ENCODE measurements at regions not wholly inside any gene's neighbourhood (a gene's known extent, or its start where the extent isn't known, plus 50 kb on each side); places are given as distances from the start of the nearest gene placed in this dataset.

DNA sequence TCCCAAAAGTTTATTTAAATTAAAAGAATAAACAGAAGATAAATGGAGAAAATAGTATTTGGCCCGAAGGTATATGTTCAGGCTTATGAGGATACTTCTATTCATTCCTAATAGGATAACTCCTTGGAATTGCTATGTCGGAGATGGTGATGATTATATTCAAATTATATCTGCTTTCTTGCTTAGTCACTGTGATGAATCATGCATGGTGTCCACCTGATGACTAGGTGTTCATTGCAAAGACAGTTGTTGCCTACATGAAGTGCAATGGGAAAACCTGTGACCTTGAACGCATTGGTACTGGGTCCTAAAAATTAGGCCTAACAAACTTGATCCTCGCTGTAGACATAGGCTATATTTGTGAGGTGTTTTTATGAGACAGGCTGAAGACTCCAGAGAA is 617.3 kb upstream of the ZEB2 start:
- no peaks in the 10 kb centered on the region for H3K4me1 ChIP-seq (ENCODE audit: insufficient read depth, low read length)
- Mint-ChIP-seq H3K27ac (ENCODE audit: unreplicated experiment) (no peak overlapping the region), H3K4me1 (ENCODE audit: low read depth, unreplicated experiment) (no peaks in the 10 kb centered on the region), H3K9me3 (ENCODE audit: unreplicated experiment) (no peaks in the 10 kb centered on the region), H3K27me3 (ENCODE audit: low read depth, unreplicated experiment) (no peaks in the 10 kb centered on the region), H3K36me3 (ENCODE audit: low read depth, unreplicated experiment) (no peaks in the 10 kb centered on the region), H3K4me3 (ENCODE audit: unreplicated experiment) (no peak overlapping the region)
- no peak overlapping the region for H3K4me3 ChIP-seq (ENCODE audit: insufficient read depth, low read depth, low read length)
- TF ChIP-seq EZH2 (IDR thresholded peaks at IDR 0.05; ENCODE audit: insufficient read depth, low read length): no peak
- TF ChIP-seq, protein P1, sequence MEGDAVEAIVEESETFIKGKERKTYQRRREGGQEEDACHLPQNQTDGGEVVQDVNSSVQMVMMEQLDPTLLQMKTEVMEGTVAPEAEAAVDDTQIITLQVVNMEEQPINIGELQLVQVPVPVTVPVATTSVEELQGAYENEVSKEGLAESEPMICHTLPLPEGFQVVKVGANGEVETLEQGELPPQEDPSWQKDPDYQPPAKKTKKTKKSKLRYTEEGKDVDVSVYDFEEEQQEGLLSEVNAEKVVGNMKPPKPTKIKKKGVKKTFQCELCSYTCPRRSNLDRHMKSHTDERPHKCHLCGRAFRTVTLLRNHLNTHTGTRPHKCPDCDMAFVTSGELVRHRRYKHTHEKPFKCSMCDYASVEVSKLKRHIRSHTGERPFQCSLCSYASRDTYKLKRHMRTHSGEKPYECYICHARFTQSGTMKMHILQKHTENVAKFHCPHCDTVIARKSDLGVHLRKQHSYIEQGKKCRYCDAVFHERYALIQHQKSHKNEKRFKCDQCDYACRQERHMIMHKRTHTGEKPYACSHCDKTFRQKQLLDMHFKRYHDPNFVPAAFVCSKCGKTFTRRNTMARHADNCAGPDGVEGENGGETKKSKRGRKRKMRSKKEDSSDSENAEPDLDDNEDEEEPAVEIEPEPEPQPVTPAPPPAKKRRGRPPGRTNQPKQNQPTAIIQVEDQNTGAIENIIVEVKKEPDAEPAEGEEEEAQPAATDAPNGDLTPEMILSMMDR (IDR thresholded peaks at IDR 0.05; ENCODE audit: insufficient read depth, low read depth, low read length): no peak
- no peak for DNase-seq (ENCODE audit: low read depth)
- H3K27me3 ChIP-seq (ENCODE audit: insufficient read depth, low read length): no peaks in the 10 kb centered on the region
- FAIRE-seq: no peak
- no peaks in the 10 kb centered on the region for H3K9me3 ChIP-seq (ENCODE audit: insufficient read depth, low read depth, low read length)
- H3K36me3 ChIP-seq (ENCODE audit: insufficient read depth, low read length): no peaks in the 10 kb centered on the region
- H3K79me2 ChIP-seq (ENCODE audit: insufficient read depth, low read length): no peaks in the 10 kb centered on the region
- no peak overlapping the region for H3K4me2 ChIP-seq (ENCODE audit: low read length)
- H4K20me1 ChIP-seq (ENCODE audit: insufficient read depth, low read length): no peaks in the 10 kb centered on the region
- H2AFZ ChIP-seq (ENCODE audit: low read depth, low read length): no peak overlapping the region
- no peak overlapping the region for H3K27ac ChIP-seq (ENCODE audit: low read depth, low read length)
- H3K9ac ChIP-seq (ENCODE audit: low read length): no peak overlapping the region

DNA sequence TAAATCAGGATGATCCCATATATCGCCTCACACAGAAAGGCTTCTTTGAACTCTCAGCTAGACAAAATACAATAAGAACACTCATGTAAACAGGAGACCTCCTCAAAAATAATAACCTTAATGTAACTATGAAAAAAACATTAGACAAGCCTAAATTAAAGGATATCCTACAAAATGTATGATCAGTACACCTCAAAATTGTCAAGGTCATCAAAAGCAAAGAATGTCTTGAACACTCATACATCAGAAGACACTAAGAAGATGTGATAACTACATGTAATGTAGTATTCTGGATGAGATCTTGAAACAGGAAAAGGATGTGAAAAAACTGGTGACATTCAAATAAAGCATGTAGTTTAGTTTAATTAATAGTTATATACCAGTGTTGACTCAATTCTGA is 616.8 kb upstream of the ZEB2 start:
- Mint-ChIP-seq H3K4me3 (ENCODE audit: unreplicated experiment) (no peak overlapping the region), H3K27me3 (ENCODE audit: low read depth, unreplicated experiment) (no peaks in the 10 kb centered on the region), H3K4me1 (ENCODE audit: low read depth, unreplicated experiment) (no peaks in the 10 kb centered on the region), H3K27ac (ENCODE audit: unreplicated experiment) (no peak overlapping the region), H3K36me3 (ENCODE audit: low read depth, unreplicated experiment) (no peaks in the 10 kb centered on the region), H3K9me3 (ENCODE audit: unreplicated experiment) (no peaks in the 10 kb centered on the region)
- FAIRE-seq: no peak
- Histone ChIP-seq H4K20me1 (ENCODE audit: insufficient read depth, low read length) (no peaks in the 10 kb centered on the region), H2AFZ (ENCODE audit: low read depth, low read length) (no peak overlapping the region), H3K36me3 (ENCODE audit: insufficient read depth, low read length) (no peaks in the 10 kb centered on the region), H3K9ac (ENCODE audit: low read length) (no peak overlapping the region), H3K27me3 (ENCODE audit: insufficient read depth, low read length) (no peaks in the 10 kb centered on the region), H3K4me3 (ENCODE audit: insufficient read depth, low read depth, low read length) (no peak overlapping the region), H3K27ac (ENCODE audit: low read depth, low read length) (no peak overlapping the region), H3K79me2 (ENCODE audit: insufficient read depth, low read length) (no peaks in the 10 kb centered on the region), H3K4me1 (ENCODE audit: insufficient read depth, low read length) (no peaks in the 10 kb centered on the region), H3K9me3 (ENCODE audit: insufficient read depth, low read depth, low read length) (no peaks in the 10 kb centered on the region), H3K4me2 (ENCODE audit: low read length) (no peak overlapping the region)
- TF ChIP-seq EZH2 (IDR thresholded peaks at IDR 0.05; ENCODE audit: insufficient read depth, low read length): no peak
- DNase-seq (ENCODE audit: low read depth): no peak

DNA sequence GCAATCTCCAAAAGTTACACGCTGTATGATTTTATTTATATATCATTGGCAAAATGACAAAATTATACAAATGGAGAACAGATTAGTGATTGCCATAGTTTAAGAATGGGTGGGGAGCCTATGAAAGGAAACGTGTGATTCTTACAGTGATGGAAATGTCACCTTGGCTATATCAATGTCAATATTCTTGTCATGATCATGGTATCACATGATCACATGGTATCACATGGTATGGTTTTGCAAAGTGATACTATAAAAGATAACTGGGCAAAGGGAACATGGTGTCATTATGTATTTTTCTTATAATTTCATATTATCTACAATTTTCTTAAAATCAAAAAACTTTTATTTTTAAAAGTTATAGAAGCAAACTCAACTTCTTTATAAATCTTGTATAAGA is 606.2 kb upstream of the ZEB2 start:
- Histone ChIP-seq H3K36me3 (ENCODE audit: insufficient read depth, low read length) (no peaks in the 10 kb centered on the region), H3K4me3 (ENCODE audit: insufficient read depth, low read depth, low read length) (no peak overlapping the region), H3K4me2 (ENCODE audit: low read length) (no peak overlapping the region), H3K27ac (ENCODE audit: low read depth, low read length) (no peak overlapping the region), H2AFZ (ENCODE audit: low read depth, low read length) (no peak overlapping the region), H3K4me1 (ENCODE audit: insufficient read depth, low read length) (no peaks in the 10 kb centered on the region), H3K9me3 (ENCODE audit: insufficient read depth, low read depth, low read length) (no peaks in the 10 kb centered on the region), H3K79me2 (ENCODE audit: insufficient read depth, low read length) (no peaks in the 10 kb centered on the region), H4K20me1 (ENCODE audit: insufficient read depth, low read length) (no peaks in the 10 kb centered on the region), H3K27me3 (ENCODE audit: insufficient read depth, low read length) (no peaks in the 10 kb centered on the region), H3K9ac (ENCODE audit: low read length) (no peak overlapping the region)
- no peak overlapping the region for H3K27ac Mint-ChIP-seq (ENCODE audit: unreplicated experiment)
- H3K9me3 Mint-ChIP-seq (ENCODE audit: unreplicated experiment): peaks cover 2% of the 10 kb centered on the region
- peaks cover 9% of the 10 kb centered on the region for H3K4me1 Mint-ChIP-seq (ENCODE audit: low read depth, unreplicated experiment)
- DNase-seq (ENCODE audit: low read depth): no peak
- no peak overlapping the region for H3K4me3 Mint-ChIP-seq (ENCODE audit: unreplicated experiment)
- no peak for FAIRE-seq
- no peaks in the 10 kb centered on the region for H3K36me3 Mint-ChIP-seq (ENCODE audit: low read depth, unreplicated experiment)
- no peaks in the 10 kb centered on the region for H3K27me3 Mint-ChIP-seq (ENCODE audit: low read depth, unreplicated experiment)
- TF ChIP-seq EZH2 (IDR thresholded peaks at IDR 0.05; ENCODE audit: insufficient read depth, low read length): no peak
- TF ChIP-seq, protein P1 (IDR thresholded peaks at IDR 0.05; ENCODE audit: insufficient read depth, low read depth, low read length): no peak

Measured in astrocyte (in vitro differentiated cells and primary cell).